ENCODE measurements at regions not wholly inside any gene's neighbourhood (a gene's known extent, or its start where the extent isn't known, plus 50 kb on each side); places are given as distances from the start of the nearest gene placed in this dataset.

GRCh38 chr1:67573311-67573872 is 111.6 kb upstream of the GADD45A start:
- no peak for TF ChIP-seq CTCF (IDR thresholded peaks at IDR 0.05; ENCODE audit: low read depth, low read length)
- no peak for TF ChIP-seq MYC (IDR thresholded peaks at IDR 0.05; ENCODE audit: low read depth, low read length)
- TF ChIP-seq, protein P1, sequence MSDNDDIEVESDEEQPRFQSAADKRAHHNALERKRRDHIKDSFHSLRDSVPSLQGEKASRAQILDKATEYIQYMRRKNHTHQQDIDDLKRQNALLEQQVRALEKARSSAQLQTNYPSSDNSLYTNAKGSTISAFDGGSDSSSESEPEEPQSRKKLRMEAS (IDR thresholded peaks at IDR 0.05; ENCODE audit: low read depth, low read length), result no peak
- no peak for TF ChIP-seq POLR2A (IDR thresholded peaks at IDR 0.05; ENCODE audit: extremely low read depth, insufficient read length)
